DOHH2 (cell line): ENCODE measurements at regions not wholly inside any gene's neighbourhood (a gene's known extent, or its start where the extent isn't known, plus 50 kb on each side); places are given as distances from the start of the nearest gene placed in this dataset.

Experiments used
- CTCF ChIP-seq: fragments of 200-600 bp; sonication (generic); IDR thresholded peaks from one replicate; pipeline ENCODE4 v1.5.1; 2014; ENCODE audit warnings: antibody characterized with exemption, mild to moderate bottlenecking, low read depth, low read length; ENCODE audit not compliant: poor library complexity, severe bottlenecking
- EZH2phosphoT487 ChIP-seq: fragments of 200-600 bp; sonication (generic); IDR thresholded peaks from 2 replicates; pipeline ENCODE4 v1.6.1; 2017; ENCODE audit warnings: borderline replicate concordance, mild to moderate bottlenecking, antibody characterized with exemption, low read length, moderate library complexity, mixed read lengths

GRCh38 chr10:98326621-98327027 is 58.6 kb upstream of the LOXL4 start:
- TF ChIP-seq CTCF: no peak
- no peak for TF ChIP-seq EZH2phosphoT487
